BLaER1 (cell line): ENCODE measurements at regions not wholly inside any gene's neighbourhood (a gene's known extent, or its start where the extent isn't known, plus 50 kb on each side); places are given as distances from the start of the nearest gene placed in this dataset.

Experiments
- H3K27ac ChIP-seq: shearing (Covaris generic); formaldehyde crosslinking; 2 replicates; pipeline ENCODE4 v1.8.1; 2022
- H3K27me3 ChIP-seq: shearing (Covaris generic); formaldehyde crosslinking; 2 replicates; pipeline ENCODE4 v1.8.1; 2022
- H3K36me3 ChIP-seq: shearing (Covaris generic); formaldehyde crosslinking; 2 replicates; pipeline ENCODE4 v1.8.1; 2022
- H3K4me1 ChIP-seq: shearing (Covaris generic); formaldehyde crosslinking; 2 replicates; pipeline ENCODE4 v1.8.1; 2022
- H3K4me2 ChIP-seq: shearing (Covaris generic); formaldehyde crosslinking; 2 replicates; pipeline ENCODE4 v1.8.1; 2022
- H3K4me3 ChIP-seq: shearing (Covaris generic); formaldehyde crosslinking; 2 replicates; pipeline ENCODE4 v1.8.1; 2022
- H3K9ac ChIP-seq: shearing (Covaris generic); formaldehyde crosslinking; 2 replicates; pipeline ENCODE4 v1.8.1; 2022
- H3K9me3 ChIP-seq: shearing (Covaris generic); formaldehyde crosslinking; 2 replicates; pipeline ENCODE4 v1.8.1; 2022
- H4K20me1 ChIP-seq: shearing (Covaris generic); formaldehyde crosslinking; 2 replicates; pipeline ENCODE4 v1.8.1; 2022
- Cebpa-rat ChIP-seq: shearing (Covaris generic); IDR thresholded peaks from 2 replicates; pipeline ENCODE4 v1.8.1; 2022

DNA sequence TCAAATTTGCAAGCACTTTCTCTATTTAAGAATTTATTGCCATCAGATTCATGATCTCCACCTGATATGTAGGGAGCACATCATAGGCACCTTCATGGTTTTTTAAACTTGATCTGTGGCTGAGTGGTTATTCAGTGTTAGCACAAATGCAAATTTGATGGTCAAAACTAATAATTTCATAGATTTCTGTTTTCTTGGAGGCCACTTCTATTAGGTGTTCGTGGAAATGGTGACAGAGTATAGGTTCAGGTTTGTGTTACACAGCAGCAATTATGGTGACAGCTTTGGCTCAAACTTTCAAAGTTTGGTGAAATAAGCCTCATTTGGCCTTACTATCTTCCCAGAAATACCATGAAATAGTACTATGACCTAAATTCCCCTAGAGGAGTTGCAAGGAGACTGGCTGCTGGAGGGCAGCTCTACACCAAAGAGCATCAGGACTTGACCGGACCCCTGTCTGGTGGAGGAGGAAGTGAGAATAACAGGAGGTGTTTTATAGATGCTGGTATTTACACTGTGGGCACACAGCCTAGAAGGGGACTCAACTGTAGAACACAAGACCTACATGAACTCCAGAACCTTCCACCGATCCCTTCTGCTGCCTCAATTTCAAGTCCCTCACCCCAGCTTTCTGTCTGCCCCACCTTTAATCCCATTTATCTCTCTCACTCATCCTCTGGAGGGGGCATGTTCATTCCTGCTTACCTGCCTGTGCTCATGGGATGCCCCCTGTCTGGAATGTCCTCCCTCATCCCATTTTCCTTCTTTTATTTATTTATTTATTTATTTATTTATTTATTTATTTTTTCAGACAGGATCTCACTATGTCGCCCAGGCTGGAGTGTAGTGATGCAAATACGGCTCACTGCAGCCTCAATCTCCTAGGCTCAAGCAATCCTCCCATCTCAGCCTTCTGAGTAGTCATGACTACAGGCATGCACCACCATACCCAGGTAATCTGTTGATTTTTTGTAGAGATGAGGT lies 132.9 kb upstream of the SIX2 start:
- Histone ChIP-seq H3K4me2 (no peak overlapping the region), H3K9me3 (peaks cover 15% of the 10 kb centered on the region; the same call in 1 of the 2 replicates), H3K4me3 (no peak overlapping the region), H4K20me1 (no peaks in the 10 kb centered on the region), H3K36me3 (no peaks in the 10 kb centered on the region), H3K27me3 (no peaks in the 10 kb centered on the region), H3K9ac (no peak overlapping the region), H3K4me1 (peaks cover 14% of the 10 kb centered on the region), H3K27ac (no peak overlapping the region)
- TF ChIP-seq Cebpa-rat: no peak

GRCh38 chr2:45140675-45141074 lies 131.4 kb upstream of the SIX2 start:
- Histone ChIP-seq H3K4me2 (no peak overlapping the region), H3K36me3 (no peaks in the 10 kb centered on the region), H3K4me3 (no peak overlapping the region), H3K9ac (no peak overlapping the region), H3K4me1 (peaks cover 29% of the 10 kb centered on the region), H3K27ac (no peak overlapping the region), H4K20me1 (no peaks in the 10 kb centered on the region), H3K27me3 (no peaks in the 10 kb centered on the region), H3K9me3 (peaks cover 11% of the 10 kb centered on the region; the same call in 1 of the 2 replicates)
- TF ChIP-seq Cebpa-rat: no peak

GRCh38 chr2:45138904-45139303 lies 129.7 kb upstream of the SIX2 start:
- no peaks in the 10 kb centered on the region for H4K20me1 ChIP-seq

GRCh38 chr2:45137966-45138695 lies 128.9 kb upstream of the SIX2 start:
- Histone ChIP-seq H3K9me3 (no peaks in the 10 kb centered on the region; the same call in 1 of the 2 replicates), H3K27ac (peak overlapping the region; percentile 20; the same call in 1 of the 2 replicates), H3K4me2 (peak overlapping the region; percentile 50), H3K27me3 (no peaks in the 10 kb centered on the region), H3K4me1 (peaks cover 53% of the 10 kb centered on the region), H4K20me1 (no peaks in the 10 kb centered on the region), H3K36me3 (no peaks in the 10 kb centered on the region), H3K9ac (no peak overlapping the region), H3K4me3 (no peak overlapping the region)
- TF ChIP-seq Cebpa-rat: no peak

More at GRCh38 chr2:45138904-45139303, 129.7 kb upstream of the SIX2 start:
- no peaks in the 10 kb centered on the region; the same call in 1 of the 2 replicates for H3K9me3 ChIP-seq
- H3K36me3 ChIP-seq: no peaks in the 10 kb centered on the region
- H3K4me3 ChIP-seq: no peak overlapping the region
- peaks cover 46% of the 10 kb centered on the region for H3K4me1 ChIP-seq
- no peak for TF ChIP-seq Cebpa-rat
- peak overlapping the region; percentile 50; the same call in 1 of the 2 replicates for H3K4me2 ChIP-seq
- no peak overlapping the region for H3K27ac ChIP-seq
- no peaks in the 10 kb centered on the region for H3K27me3 ChIP-seq
- H3K9ac ChIP-seq: no peak overlapping the region

GRCh38 chr2:45134726-45135125 lies 125.5 kb upstream of the SIX2 start:
- Histone ChIP-seq H4K20me1 (no peaks in the 10 kb centered on the region), H3K9me3 (peaks cover 5% of the 10 kb centered on the region), H3K36me3 (no peaks in the 10 kb centered on the region), H3K4me2 (peak overlapping the region; percentile 81), H3K27me3 (no peaks in the 10 kb centered on the region), H3K4me1 (peaks cover 87% of the 10 kb centered on the region), H3K9ac (peak overlapping the region; percentile 62), H3K4me3 (peak overlapping the region; percentile 55), H3K27ac (peak overlapping the region; percentile 83)
- TF ChIP-seq Cebpa-rat: peak; percentile 90

- TF ChIP-seq Cebpa-rat: no peak
- peaks cover 91% of the 10 kb centered on the region for H3K4me1 ChIP-seq
These were observed 124.8 kb upstream of the SIX2 start for GRCh38 chr2:45134014-45134413.

GRCh38 chr2:45132551-45132950 lies 123.3 kb upstream of the SIX2 start:
- H3K4me3 ChIP-seq: peak overlapping the region; percentile 35; the same call in 1 of the 2 replicates
- no peak for TF ChIP-seq Cebpa-rat
- peak overlapping the region; percentile 83 for H3K27ac ChIP-seq
- no peaks in the 10 kb centered on the region for H3K36me3 ChIP-seq
- H3K9ac ChIP-seq: peak overlapping the region; percentile 64; the same call in 1 of the 2 replicates
- H3K27me3 ChIP-seq: no peaks in the 10 kb centered on the region
- H3K4me1 ChIP-seq: peaks cover 87% of the 10 kb centered on the region
- H4K20me1 ChIP-seq: no peaks in the 10 kb centered on the region
- H3K4me2 ChIP-seq: peak overlapping the region; percentile 81
- peaks cover 10% of the 10 kb centered on the region for H3K9me3 ChIP-seq

More at GRCh38 chr2:45134014-45134413, 124.8 kb upstream of the SIX2 start:
- H3K9ac ChIP-seq: peak overlapping the region; percentile 62; the same call in 1 of the 2 replicates
- no peaks in the 10 kb centered on the region for H3K27me3 ChIP-seq
- peak overlapping the region; percentile 81 for H3K4me2 ChIP-seq
- H3K27ac ChIP-seq: peak overlapping the region; percentile 83
- H3K9me3 ChIP-seq: peaks cover 10% of the 10 kb centered on the region
- no peaks in the 10 kb centered on the region for H3K36me3 ChIP-seq
- H4K20me1 ChIP-seq: no peaks in the 10 kb centered on the region
- peak overlapping the region; percentile 55 for H3K4me3 ChIP-seq

DNA sequence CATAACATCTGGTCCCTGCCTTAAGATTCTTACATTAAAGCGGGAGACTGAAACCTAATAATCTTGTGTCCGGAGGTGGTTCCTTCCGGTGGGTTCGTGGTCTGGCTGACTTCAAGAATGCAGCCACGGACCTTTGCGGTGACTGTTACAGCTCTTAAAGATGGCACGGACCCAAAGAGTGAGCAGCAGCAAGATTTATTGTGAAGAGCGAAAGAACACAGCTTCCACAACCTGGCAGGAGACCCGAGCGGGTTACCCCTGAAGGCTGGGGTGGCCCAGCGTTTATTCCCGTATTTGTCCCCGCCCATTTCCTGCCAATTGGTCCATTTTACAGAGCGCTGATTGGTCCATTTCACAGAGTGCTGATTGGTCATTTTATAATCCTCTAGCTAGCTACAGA lies 122.3 kb upstream of the SIX2 start:
- no peak for TF ChIP-seq Cebpa-rat
- no peaks in the 10 kb centered on the region for H3K36me3 ChIP-seq
- H3K27ac ChIP-seq: peak overlapping the region; percentile 83
- H3K27me3 ChIP-seq: no peaks in the 10 kb centered on the region
- H3K4me3 ChIP-seq: peak overlapping the region; percentile 35; the same call in 1 of the 2 replicates
- peak overlapping the region; percentile 81 for H3K4me2 ChIP-seq
- H3K4me1 ChIP-seq: peaks cover 82% of the 10 kb centered on the region
- H3K9me3 ChIP-seq: peaks cover 10% of the 10 kb centered on the region; the same call in 1 of the 2 replicates
- H3K9ac ChIP-seq: no peak overlapping the region; the same call in 1 of the 2 replicates
- no peaks in the 10 kb centered on the region for H4K20me1 ChIP-seq

- peaks cover 73% of the 10 kb centered on the region for H3K4me1 ChIP-seq
- no peak overlapping the region for H3K4me3 ChIP-seq
- H3K4me2 ChIP-seq: peak overlapping the region; percentile 81
- H3K27me3 ChIP-seq: no peaks in the 10 kb centered on the region
- no peaks in the 10 kb centered on the region for H4K20me1 ChIP-seq
- H3K9me3 ChIP-seq: peaks cover 10% of the 10 kb centered on the region; the same call in 1 of the 2 replicates
- TF ChIP-seq Cebpa-rat: no peak
- no peaks in the 10 kb centered on the region for H3K36me3 ChIP-seq
- no peak overlapping the region for H3K9ac ChIP-seq
- H3K27ac ChIP-seq: peak overlapping the region; percentile 32; the same call in 1 of the 2 replicates
These were observed 121.5 kb upstream of the SIX2 start for GRCh38 chr2:45130736-45131135.
